Cardiac fibroblast (primary cell): ENCODE measurements at regions not wholly inside any gene's neighbourhood (a gene's known extent, or its start where the extent isn't known, plus 50 kb on each side); places are given as distances from the start of the nearest gene placed in this dataset.

Experiments used
- DNase-seq, 2 donors: peaks; one replicate each; pipeline versions ENCODE4 v3.0.0 to v3.0.0-alpha.2; 2010; ENCODE audit warnings: low read depth in 2 of 2
- H3K4me3 ChIP-seq, 2 donors: replicated peaks in 1 of 2; 1 replicate in 1 of 2; 2 replicates in 1 of 2; pipeline ENCODE4 v1.5.1; 2011; ENCODE audit warnings: low read depth in 2 of 2, low read length in 2 of 2, mild to moderate bottlenecking in 2 of 2, moderate library complexity in 1 of 2
- CTCF ChIP-seq: IDR thresholded peaks from one replicate; pipeline ENCODE4 v1.5.1; 2011; ENCODE audit warnings: low read depth, mild to moderate bottlenecking, low read length, inconsistent platforms

DNA sequence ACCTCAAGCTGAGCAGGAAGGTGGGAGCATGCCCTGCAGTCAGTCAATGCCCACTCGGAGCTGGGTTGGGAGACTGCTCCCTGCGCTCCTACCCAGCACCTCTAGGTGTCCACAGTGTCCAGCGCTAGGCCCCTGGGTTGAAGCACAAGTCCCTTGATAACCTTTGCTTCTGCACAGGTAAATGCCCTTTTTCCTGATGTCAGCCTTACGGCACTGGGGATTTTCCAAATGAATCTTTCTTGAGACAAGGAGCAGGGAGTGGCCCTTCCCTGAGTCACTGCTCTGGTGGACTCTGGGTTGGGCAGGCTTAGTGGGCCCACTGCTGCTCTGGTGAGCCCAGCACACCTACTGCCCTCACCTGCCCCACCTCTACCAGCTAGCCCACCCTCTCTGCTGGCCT is 61.9 kb upstream of the OPN4 start:
- no peak for DNase-seq
- peak; percentile 4 for TF ChIP-seq CTCF
- no peak overlapping the region for H3K4me3 ChIP-seq

DNA sequence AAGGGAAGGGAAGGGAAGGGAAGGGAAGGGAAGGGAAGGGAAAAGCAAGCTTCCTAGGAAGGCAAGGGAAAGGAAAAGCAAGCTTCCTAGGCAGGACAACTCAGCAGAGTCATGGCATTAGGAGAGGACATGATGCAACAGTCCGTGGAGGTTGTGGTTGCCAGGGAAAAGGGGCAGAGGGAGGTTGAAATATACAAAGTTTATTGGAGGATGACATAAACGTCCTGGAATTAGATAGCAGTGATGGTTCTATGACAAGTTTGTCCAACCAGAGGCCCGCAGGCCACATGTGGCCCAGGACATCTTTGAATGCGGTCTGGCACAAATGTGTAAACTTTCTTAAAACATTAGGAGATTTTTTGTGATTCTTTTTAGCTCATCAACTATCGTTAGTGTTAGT is 59.8 kb upstream of the OPN4 start:
- TF ChIP-seq CTCF: no peak
- H3K4me3 ChIP-seq: no peak overlapping the region
- DNase-seq: peak; percentile 54 to 67

DNA sequence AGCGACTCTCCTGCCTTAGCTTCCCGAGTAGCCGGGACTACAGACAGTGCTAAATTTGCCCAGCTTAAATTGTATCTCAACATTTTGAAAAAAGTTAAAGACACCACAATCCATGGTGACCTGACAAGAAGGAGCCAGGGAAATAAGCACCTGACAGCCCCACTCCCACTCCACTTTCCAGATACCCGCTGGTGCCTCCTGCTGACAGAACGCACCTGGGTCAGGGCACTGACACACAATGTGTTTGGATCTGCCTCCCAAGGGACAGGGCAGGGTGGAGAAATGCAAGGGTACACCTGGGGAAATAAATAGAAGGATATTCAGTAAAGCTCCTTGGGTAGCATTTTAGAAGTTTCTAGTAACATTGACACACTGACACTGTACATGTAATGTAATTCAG is 58.9 kb upstream of the OPN4 start:
- H3K4me3 ChIP-seq: no peak overlapping the region
- DNase-seq: no peak
- TF ChIP-seq CTCF: no peak

GRCh38 chr10:86596266-86596665 is 58.1 kb upstream of the OPN4 start:
- H3K4me3 ChIP-seq: no peak overlapping the region
- TF ChIP-seq CTCF: no peak
- peak; percentile 31 to 35 for DNase-seq

DNA sequence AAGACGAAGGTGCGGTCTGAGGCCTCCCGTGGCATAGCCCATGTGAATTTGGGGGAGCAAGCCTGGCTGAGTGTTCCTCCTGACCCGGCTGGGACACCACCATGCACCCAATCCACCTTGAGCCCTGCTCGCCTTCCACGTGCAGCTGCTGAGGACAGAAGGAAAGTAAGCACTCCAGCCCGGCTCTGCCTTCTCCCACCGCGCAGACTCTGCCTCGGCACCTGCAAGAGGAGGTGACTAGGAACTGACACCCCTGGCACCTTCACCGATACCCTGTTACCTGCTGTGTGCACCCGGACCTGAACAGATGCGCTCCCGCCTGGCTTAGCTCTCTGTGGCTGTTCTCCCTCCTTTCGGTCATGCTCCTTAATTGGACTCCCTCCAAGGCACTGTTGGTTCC is 57.0 kb upstream of the OPN4 start:
- no peak overlapping the region for H3K4me3 ChIP-seq
- DNase-seq: no peak
- no peak for TF ChIP-seq CTCF

- H3K4me3 ChIP-seq: no peak overlapping the region
- no peak for TF ChIP-seq CTCF
- peak; percentile 24 to 28 for DNase-seq
Measured at GRCh38 chr10:86598151-86598550, 56.2 kb upstream of the OPN4 start.

DNA sequence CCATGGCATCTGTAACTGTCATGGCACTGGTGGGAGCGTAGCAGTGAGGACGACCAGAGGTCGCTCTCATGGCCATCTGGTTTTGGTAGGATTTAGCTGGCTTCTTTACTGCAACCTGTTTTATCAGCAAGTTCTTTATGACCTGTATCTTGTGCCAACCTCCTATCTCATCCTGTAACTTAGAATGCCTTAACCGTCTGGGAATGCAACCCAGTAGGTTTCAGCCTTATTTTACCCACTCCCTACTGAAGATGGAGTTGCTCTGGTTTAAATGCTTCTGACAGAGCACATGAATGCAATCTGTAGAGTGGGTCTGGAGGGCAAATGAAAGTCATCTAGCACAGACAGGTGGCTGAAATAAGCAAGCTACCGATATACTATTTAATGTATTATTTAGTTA is 55.3 kb upstream of the OPN4 start:
- TF ChIP-seq CTCF: no peak
- no peak overlapping the region for H3K4me3 ChIP-seq
- DNase-seq: no peak
